ENCODE measurements at regions not wholly inside any gene's neighbourhood (a gene's known extent, or its start where the extent isn't known, plus 50 kb on each side); places are given as distances from the start of the nearest gene placed in this dataset.

- TF ChIP-seq CTCF (IDR thresholded peaks at IDR 0.05; ENCODE audit: low read depth, low read length, missing control alignments) = no peak
- no peaks in the 10 kb centered on the region for H3K27me3 ChIP-seq (replicated peaks)
- no peaks in the 10 kb centered on the region for H3K36me3 ChIP-seq (replicated peaks)
- in situ Hi-C loops (cut with HindIII; ENCODE audit: low pct_ligation_motif_present, low sequenced_read_pairs) = no loop called here
- no peak overlapping the region for H3K4me3 ChIP-seq (ENCODE audit: low read depth, low read length)
- H3K27ac ChIP-seq = no peak overlapping the region
- DNase-seq = no peak
These were observed 87.7 kb downstream of the UTP18 start for GRCh38 chr17:51347851-51348584.

GRCh38 chr17:51351080-51351479 is 90.7 kb downstream of the UTP18 start:
- in situ Hi-C loops (cut with HindIII; ENCODE audit: low pct_ligation_motif_present, low sequenced_read_pairs) = no loop called here
- TF ChIP-seq CTCF (IDR thresholded peaks at IDR 0.05; ENCODE audit: low read depth, low read length, missing control alignments) = no peak
- H3K4me3 ChIP-seq (ENCODE audit: low read depth, low read length) = no peak overlapping the region
- no peak overlapping the region for H3K27ac ChIP-seq
- no peak for DNase-seq
- no peaks in the 10 kb centered on the region for H3K36me3 ChIP-seq (replicated peaks)
- H3K27me3 ChIP-seq (replicated peaks) = no peaks in the 10 kb centered on the region

GRCh38 chr17:51351890-51352289 is 91.5 kb downstream of the UTP18 start:
- no peak for DNase-seq
- in situ Hi-C loops (cut with HindIII; ENCODE audit: low pct_ligation_motif_present, low sequenced_read_pairs) = no loop called here
- Histone ChIP-seq H3K36me3 (replicated peaks) (no peaks in the 10 kb centered on the region), H3K4me3 (ENCODE audit: low read depth, low read length) (no peak overlapping the region), H3K27ac (no peak overlapping the region), H3K27me3 (replicated peaks) (no peaks in the 10 kb centered on the region)
- no peak for TF ChIP-seq CTCF (IDR thresholded peaks at IDR 0.05; ENCODE audit: low read depth, low read length, missing control alignments)

- Histone ChIP-seq H3K36me3 (replicated peaks) (no peaks in the 10 kb centered on the region), H3K4me3 (ENCODE audit: low read depth, low read length) (no peak overlapping the region), H3K27ac (no peak overlapping the region), H3K27me3 (replicated peaks) (no peaks in the 10 kb centered on the region)
- no peak for TF ChIP-seq CTCF (IDR thresholded peaks at IDR 0.05; ENCODE audit: low read depth, low read length, missing control alignments)
- DNase-seq = no peak
- in situ Hi-C loops (cut with HindIII; ENCODE audit: low pct_ligation_motif_present, low sequenced_read_pairs) = no loop called here
These were observed 92.5 kb downstream of the UTP18 start for GRCh38 chr17:51352798-51353197.

GRCh38 chr17:51353296-51353695 is 93.0 kb downstream of the UTP18 start:
- in situ Hi-C loops (cut with HindIII; ENCODE audit: low pct_ligation_motif_present, low sequenced_read_pairs) = no loop called here

More at GRCh38 chr17:51353296-51353695, 93.0 kb downstream of the UTP18 start:
- no peaks in the 10 kb centered on the region for H3K27me3 ChIP-seq (replicated peaks)
- no peak overlapping the region for H3K27ac ChIP-seq
- H3K36me3 ChIP-seq (replicated peaks) = no peaks in the 10 kb centered on the region
- TF ChIP-seq CTCF (IDR thresholded peaks at IDR 0.05; ENCODE audit: low read depth, low read length, missing control alignments) = no peak
- no peak for DNase-seq
- H3K4me3 ChIP-seq (ENCODE audit: low read depth, low read length) = no peak overlapping the region
